ENCODE measurements at regions not wholly inside any gene's neighbourhood (a gene's known extent, or its start where the extent isn't known, plus 50 kb on each side); places are given as distances from the start of the nearest gene placed in this dataset.

DNA sequence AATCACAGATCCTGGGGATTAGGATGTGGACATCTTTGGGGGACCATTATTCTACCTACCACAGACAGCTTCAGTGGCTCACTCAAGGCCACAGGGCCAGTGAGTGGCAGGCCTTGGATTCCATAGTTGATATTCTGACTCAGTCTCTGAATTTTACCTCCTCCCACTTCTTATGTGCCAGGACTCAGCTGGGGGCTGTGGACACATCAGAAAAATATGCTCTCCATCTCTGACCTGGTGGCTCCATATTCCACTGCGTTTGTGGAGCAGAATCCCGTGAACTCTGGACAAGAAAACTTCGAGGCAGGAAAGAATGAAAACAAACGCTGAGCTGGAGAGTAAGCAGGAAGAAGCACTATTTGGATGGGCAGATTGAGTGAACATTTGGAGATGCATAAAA lies 301.8 kb upstream of the MAF start:
- Mint-ChIP-seq H3K27ac (no peak overlapping the region), H3K36me3 (no peaks in the 10 kb centered on the region), H3K27me3 (ENCODE audit: low read depth) (peaks cover 2% of the 10 kb centered on the region), H3K9me3 (peaks cover 3% of the 10 kb centered on the region), H3K4me3 (no peak overlapping the region), H3K4me1 (peaks cover 4% of the 10 kb centered on the region)
- TF ChIP-seq, protein P1, sequence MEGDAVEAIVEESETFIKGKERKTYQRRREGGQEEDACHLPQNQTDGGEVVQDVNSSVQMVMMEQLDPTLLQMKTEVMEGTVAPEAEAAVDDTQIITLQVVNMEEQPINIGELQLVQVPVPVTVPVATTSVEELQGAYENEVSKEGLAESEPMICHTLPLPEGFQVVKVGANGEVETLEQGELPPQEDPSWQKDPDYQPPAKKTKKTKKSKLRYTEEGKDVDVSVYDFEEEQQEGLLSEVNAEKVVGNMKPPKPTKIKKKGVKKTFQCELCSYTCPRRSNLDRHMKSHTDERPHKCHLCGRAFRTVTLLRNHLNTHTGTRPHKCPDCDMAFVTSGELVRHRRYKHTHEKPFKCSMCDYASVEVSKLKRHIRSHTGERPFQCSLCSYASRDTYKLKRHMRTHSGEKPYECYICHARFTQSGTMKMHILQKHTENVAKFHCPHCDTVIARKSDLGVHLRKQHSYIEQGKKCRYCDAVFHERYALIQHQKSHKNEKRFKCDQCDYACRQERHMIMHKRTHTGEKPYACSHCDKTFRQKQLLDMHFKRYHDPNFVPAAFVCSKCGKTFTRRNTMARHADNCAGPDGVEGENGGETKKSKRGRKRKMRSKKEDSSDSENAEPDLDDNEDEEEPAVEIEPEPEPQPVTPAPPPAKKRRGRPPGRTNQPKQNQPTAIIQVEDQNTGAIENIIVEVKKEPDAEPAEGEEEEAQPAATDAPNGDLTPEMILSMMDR (IDR thresholded peaks at IDR 0.05; ENCODE audit: unreplicated experiment) = no peak
- DNase-seq (ENCODE audit: low spot score in 2 of 2, unreplicated experiment in 2 of 2) = no peak

- TF ChIP-seq, protein P1 (IDR thresholded peaks at IDR 0.05; ENCODE audit: unreplicated experiment) = no peak
- Mint-ChIP-seq H3K4me1 (peaks cover 4% of the 10 kb centered on the region), H3K9me3 (peaks cover 3% of the 10 kb centered on the region), H3K36me3 (no peaks in the 10 kb centered on the region), H3K27ac (no peak overlapping the region), H3K27me3 (ENCODE audit: low read depth) (no peaks in the 10 kb centered on the region), H3K4me3 (no peak overlapping the region)
- no peak for DNase-seq (ENCODE audit: low spot score in 2 of 2, unreplicated experiment in 2 of 2)
Measured at GRCh38 chr16:79901522-79901921, 301.0 kb upstream of the MAF start.

- Mint-ChIP-seq H3K4me3 (no peak overlapping the region), H3K27ac (no peak overlapping the region), H3K36me3 (no peaks in the 10 kb centered on the region), H3K9me3 (peaks cover 3% of the 10 kb centered on the region), H3K27me3 (ENCODE audit: low read depth) (no peaks in the 10 kb centered on the region), H3K4me1 (peaks cover 4% of the 10 kb centered on the region)
- TF ChIP-seq, protein P1 (IDR thresholded peaks at IDR 0.05; ENCODE audit: unreplicated experiment) = no peak
- DNase-seq (ENCODE audit: low spot score in 2 of 2, unreplicated experiment in 2 of 2) = no peak
Measured at GRCh38 chr16:79899716-79900115, 299.2 kb upstream of the MAF start.

DNA sequence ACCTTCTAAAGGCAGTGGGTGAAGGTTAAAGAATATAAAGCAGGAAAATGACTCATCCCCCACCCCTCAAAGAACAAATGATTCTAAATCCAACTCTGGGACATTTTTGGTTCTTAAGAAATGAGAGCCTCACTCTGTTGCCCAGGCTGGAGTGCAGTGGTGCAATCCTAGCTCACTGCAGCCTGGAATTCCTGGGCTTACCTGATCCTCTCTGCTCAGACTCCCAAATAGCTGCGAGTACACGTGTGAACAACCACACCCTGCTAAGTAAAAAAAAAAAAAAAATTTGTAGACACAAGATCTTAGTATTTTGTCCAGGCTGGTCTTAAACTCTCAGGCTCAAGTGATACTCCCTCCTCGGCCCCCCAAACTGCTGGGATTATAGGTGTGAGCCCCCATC lies 298.8 kb upstream of the MAF start:
- TF ChIP-seq, protein P1 (IDR thresholded peaks at IDR 0.05; ENCODE audit: unreplicated experiment) = no peak
- Mint-ChIP-seq H3K4me3 (no peak overlapping the region), H3K27ac (no peak overlapping the region), H3K27me3 (ENCODE audit: low read depth) (no peaks in the 10 kb centered on the region), H3K36me3 (no peaks in the 10 kb centered on the region), H3K4me1 (peaks cover 4% of the 10 kb centered on the region), H3K9me3 (peaks cover 3% of the 10 kb centered on the region)
- no peak for DNase-seq (ENCODE audit: low spot score in 2 of 2, unreplicated experiment in 2 of 2)

DNA sequence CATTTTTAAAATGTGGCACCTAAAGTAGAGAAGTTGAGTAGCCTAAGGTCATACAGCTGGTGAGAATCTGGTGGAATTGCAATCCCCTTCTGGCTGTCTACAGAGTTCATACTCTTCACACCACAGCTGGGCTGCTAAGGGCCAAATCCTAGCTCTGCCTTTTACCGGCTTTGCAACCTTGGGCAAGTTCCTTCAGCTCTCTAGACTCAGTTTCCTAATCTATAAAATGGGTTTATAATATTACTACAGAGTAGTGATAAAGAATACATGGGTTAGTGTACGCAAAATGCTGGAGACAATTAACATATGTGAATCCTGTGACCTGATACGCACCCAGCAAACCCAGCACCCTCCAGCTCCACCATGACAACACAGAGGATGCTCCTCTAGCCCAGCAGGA lies 298.2 kb upstream of the MAF start:
- Mint-ChIP-seq H3K36me3 (no peaks in the 10 kb centered on the region), H3K4me3 (no peak overlapping the region), H3K27me3 (ENCODE audit: low read depth) (no peaks in the 10 kb centered on the region), H3K4me1 (peaks cover 4% of the 10 kb centered on the region), H3K9me3 (peaks cover 3% of the 10 kb centered on the region), H3K27ac (no peak overlapping the region)
- no peak for DNase-seq (ENCODE audit: low spot score in 2 of 2, unreplicated experiment in 2 of 2)
- TF ChIP-seq, protein P1 (IDR thresholded peaks at IDR 0.05; ENCODE audit: unreplicated experiment) = no peak
